ENCODE measurements at regions not wholly inside any gene's neighbourhood (a gene's known extent, or its start where the extent isn't known, plus 50 kb on each side); places are given as distances from the start of the nearest gene placed in this dataset.

- no peaks in the 10 kb centered on the region for H3K27me3 ChIP-seq (ENCODE audit: control insufficient read depth, low read length)
- no peak overlapping the region for H3K4me2 ChIP-seq (ENCODE audit: low read length)
- H3K36me3 ChIP-seq (ENCODE audit: control insufficient read depth, low read length), result no peaks in the 10 kb centered on the region
- no peak overlapping the region for H3K27ac ChIP-seq (ENCODE audit: low read depth, low read length)
- H3K79me2 ChIP-seq (ENCODE audit: control insufficient read depth, low read length), result no peaks in the 10 kb centered on the region
- no peak overlapping the region for H3K4me3 ChIP-seq (ENCODE audit: low read length)
- no peaks in the 10 kb centered on the region for H3F3A ChIP-seq (ENCODE audit: control insufficient read depth, insufficient read depth)
- no peaks in the 10 kb centered on the region for H4K20me1 ChIP-seq (ENCODE audit: control insufficient read depth, insufficient read depth, low read depth, low read length)
- TF ChIP-seq, protein P1, sequence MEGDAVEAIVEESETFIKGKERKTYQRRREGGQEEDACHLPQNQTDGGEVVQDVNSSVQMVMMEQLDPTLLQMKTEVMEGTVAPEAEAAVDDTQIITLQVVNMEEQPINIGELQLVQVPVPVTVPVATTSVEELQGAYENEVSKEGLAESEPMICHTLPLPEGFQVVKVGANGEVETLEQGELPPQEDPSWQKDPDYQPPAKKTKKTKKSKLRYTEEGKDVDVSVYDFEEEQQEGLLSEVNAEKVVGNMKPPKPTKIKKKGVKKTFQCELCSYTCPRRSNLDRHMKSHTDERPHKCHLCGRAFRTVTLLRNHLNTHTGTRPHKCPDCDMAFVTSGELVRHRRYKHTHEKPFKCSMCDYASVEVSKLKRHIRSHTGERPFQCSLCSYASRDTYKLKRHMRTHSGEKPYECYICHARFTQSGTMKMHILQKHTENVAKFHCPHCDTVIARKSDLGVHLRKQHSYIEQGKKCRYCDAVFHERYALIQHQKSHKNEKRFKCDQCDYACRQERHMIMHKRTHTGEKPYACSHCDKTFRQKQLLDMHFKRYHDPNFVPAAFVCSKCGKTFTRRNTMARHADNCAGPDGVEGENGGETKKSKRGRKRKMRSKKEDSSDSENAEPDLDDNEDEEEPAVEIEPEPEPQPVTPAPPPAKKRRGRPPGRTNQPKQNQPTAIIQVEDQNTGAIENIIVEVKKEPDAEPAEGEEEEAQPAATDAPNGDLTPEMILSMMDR (IDR thresholded peaks at IDR 0.05; ENCODE audit: low read depth, low read length, poor library complexity, severe bottlenecking), result no peak
- TF ChIP-seq EZH2phosphoT487 (IDR thresholded peaks at IDR 0.05; ENCODE audit: borderline replicate concordance, low read length), result no peak
- H3K9me2 ChIP-seq (replicated peaks; ENCODE audit: control insufficient read depth, low read length), result no peaks in the 10 kb centered on the region
- H3K9me3 ChIP-seq (ENCODE audit: control insufficient read depth, insufficient read depth, low read length), result no peaks in the 10 kb centered on the region
- no peaks in the 10 kb centered on the region for H3K4me1 ChIP-seq (ENCODE audit: control insufficient read depth, low read length)
Measured at GRCh38 chr9:80049096-80049782, 477.5 kb downstream of the TLE4 start.

DNA sequence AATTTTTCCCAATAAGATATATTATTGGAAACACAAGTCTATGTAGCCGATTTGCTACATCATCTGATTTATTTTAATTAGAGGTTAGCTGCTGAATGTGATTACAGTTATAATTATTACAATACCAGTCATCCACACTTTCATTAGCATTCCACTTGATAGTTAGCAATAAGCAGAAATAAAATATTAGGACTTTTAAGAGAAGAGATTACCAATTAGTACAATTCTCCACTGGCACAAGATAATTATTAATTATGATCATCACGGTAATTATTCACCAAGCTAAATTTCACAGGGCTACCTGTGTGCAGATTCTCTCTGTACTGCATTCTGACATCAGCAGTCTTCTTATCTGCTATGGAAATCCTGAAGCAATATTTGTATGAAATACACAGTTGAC is 474.7 kb downstream of the TLE4 start:
- no peaks in the 10 kb centered on the region for H3K27me3 ChIP-seq (ENCODE audit: control insufficient read depth, low read length)
- H4K20me1 ChIP-seq (ENCODE audit: control insufficient read depth, insufficient read depth, low read depth, low read length), result no peaks in the 10 kb centered on the region
- no peaks in the 10 kb centered on the region for H3K79me2 ChIP-seq (ENCODE audit: control insufficient read depth, low read length)
- no peaks in the 10 kb centered on the region for H3K9me3 ChIP-seq (ENCODE audit: control insufficient read depth, insufficient read depth, low read length)
- no peaks in the 10 kb centered on the region for H3K36me3 ChIP-seq (ENCODE audit: control insufficient read depth, low read length)
- H3K27ac ChIP-seq (ENCODE audit: low read depth, low read length), result no peak overlapping the region
- no peaks in the 10 kb centered on the region for H3K4me1 ChIP-seq (ENCODE audit: control insufficient read depth, low read length)
- no peaks in the 10 kb centered on the region for H3K9me2 ChIP-seq (replicated peaks; ENCODE audit: control insufficient read depth, low read length)
- H3F3A ChIP-seq (ENCODE audit: control insufficient read depth, insufficient read depth), result no peaks in the 10 kb centered on the region
- H3K4me3 ChIP-seq (ENCODE audit: low read length), result no peak overlapping the region
- TF ChIP-seq, protein P1 (IDR thresholded peaks at IDR 0.05; ENCODE audit: low read depth, low read length, poor library complexity, severe bottlenecking), result no peak
- TF ChIP-seq EZH2phosphoT487 (IDR thresholded peaks at IDR 0.05; ENCODE audit: borderline replicate concordance, low read length), result no peak
- H3K4me2 ChIP-seq (ENCODE audit: low read length), result no peak overlapping the region

DNA sequence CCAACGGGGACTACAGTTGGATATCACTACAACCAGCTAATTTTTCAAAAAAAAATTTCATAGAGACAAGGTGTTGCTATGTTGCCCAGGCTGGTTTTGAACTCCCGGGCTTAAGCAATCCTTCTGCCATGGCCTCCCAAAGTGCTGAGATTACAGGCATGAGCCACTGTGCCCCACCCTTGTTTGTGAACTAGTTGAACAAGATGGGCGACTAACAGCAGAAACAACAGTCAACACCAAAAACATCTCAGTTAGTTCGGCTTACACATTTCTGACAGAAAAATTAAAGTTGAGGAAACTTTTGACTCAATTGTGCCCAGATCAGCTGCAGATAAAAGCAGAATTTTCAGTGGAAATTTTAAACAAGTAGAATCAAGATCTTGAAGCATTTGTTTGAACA is 470.1 kb downstream of the TLE4 start:
- H3K36me3 ChIP-seq (ENCODE audit: control insufficient read depth, low read length), result no peaks in the 10 kb centered on the region
- no peaks in the 10 kb centered on the region for H3K4me1 ChIP-seq (ENCODE audit: control insufficient read depth, low read length)
- H3K27me3 ChIP-seq (ENCODE audit: control insufficient read depth, low read length), result no peaks in the 10 kb centered on the region

More for the DNA sequence above, 470.1 kb downstream of the TLE4 start:
- no peak overlapping the region for H3K4me3 ChIP-seq (ENCODE audit: low read length)
- H3K9me2 ChIP-seq (replicated peaks; ENCODE audit: control insufficient read depth, low read length), result no peaks in the 10 kb centered on the region
- H3K4me2 ChIP-seq (ENCODE audit: low read length), result no peak overlapping the region
- no peaks in the 10 kb centered on the region for H3K79me2 ChIP-seq (ENCODE audit: control insufficient read depth, low read length)
- TF ChIP-seq EZH2phosphoT487 (IDR thresholded peaks at IDR 0.05; ENCODE audit: borderline replicate concordance, low read length), result no peak
- TF ChIP-seq, protein P1 (IDR thresholded peaks at IDR 0.05; ENCODE audit: low read depth, low read length, poor library complexity, severe bottlenecking), result no peak
- no peak overlapping the region for H3K27ac ChIP-seq (ENCODE audit: low read depth, low read length)
- H3F3A ChIP-seq (ENCODE audit: control insufficient read depth, insufficient read depth), result no peaks in the 10 kb centered on the region
- H3K9me3 ChIP-seq (ENCODE audit: control insufficient read depth, insufficient read depth, low read length), result no peaks in the 10 kb centered on the region
- no peaks in the 10 kb centered on the region for H4K20me1 ChIP-seq (ENCODE audit: control insufficient read depth, insufficient read depth, low read depth, low read length)
